ENCODE measurements at regions not wholly inside any gene's neighbourhood (a gene's known extent, or its start where the extent isn't known, plus 50 kb on each side); places are given as distances from the start of the nearest gene placed in this dataset.

DNA sequence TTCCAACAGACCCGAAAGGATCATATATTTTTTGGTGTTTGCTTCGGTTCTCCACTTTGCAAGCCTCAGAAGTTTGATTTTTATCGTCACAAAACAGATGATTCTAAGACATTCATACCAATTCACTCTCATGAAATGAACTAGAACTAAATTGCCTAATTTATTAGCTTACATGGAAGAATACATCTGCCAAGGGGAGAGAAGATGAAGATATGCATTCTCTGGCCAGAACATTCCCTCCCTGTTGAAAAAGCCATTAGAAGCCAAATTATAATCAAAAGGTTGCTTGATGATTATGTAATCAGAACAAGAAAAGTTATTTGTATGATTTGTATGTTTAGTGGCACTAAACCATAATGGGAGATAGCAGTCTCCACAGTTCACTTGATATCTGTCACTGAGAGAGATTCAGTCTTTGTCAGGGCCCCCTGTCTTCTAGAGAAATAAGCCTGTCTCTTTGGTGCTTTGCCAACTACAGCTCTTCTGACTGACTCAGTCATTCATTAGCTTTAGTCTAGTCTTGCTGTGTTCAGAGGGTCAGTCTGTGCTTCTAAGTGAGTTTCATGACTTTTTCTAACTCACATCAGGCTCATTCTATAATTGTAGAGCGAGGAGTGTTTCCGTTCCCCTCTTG is 95.3 kb upstream of the GNAI1 start:
- Histone ChIP-seq H3K4me1 (no peaks in the 10 kb centered on the region), H3K36me3 (no peaks in the 10 kb centered on the region), H3K4me3 (no peak overlapping the region), H3K27me3 (ENCODE audit: low read depth) (no peaks in the 10 kb centered on the region), H3K9me3 (no peaks in the 10 kb centered on the region), H3K27ac (no peak overlapping the region)
- intact Hi-C loops (cut with DNase I) = no loop called here
- no peak for ATAC-seq
- TF ChIP-seq, protein P1, sequence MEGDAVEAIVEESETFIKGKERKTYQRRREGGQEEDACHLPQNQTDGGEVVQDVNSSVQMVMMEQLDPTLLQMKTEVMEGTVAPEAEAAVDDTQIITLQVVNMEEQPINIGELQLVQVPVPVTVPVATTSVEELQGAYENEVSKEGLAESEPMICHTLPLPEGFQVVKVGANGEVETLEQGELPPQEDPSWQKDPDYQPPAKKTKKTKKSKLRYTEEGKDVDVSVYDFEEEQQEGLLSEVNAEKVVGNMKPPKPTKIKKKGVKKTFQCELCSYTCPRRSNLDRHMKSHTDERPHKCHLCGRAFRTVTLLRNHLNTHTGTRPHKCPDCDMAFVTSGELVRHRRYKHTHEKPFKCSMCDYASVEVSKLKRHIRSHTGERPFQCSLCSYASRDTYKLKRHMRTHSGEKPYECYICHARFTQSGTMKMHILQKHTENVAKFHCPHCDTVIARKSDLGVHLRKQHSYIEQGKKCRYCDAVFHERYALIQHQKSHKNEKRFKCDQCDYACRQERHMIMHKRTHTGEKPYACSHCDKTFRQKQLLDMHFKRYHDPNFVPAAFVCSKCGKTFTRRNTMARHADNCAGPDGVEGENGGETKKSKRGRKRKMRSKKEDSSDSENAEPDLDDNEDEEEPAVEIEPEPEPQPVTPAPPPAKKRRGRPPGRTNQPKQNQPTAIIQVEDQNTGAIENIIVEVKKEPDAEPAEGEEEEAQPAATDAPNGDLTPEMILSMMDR (IDR thresholded peaks at IDR 0.05) = no peak
- no peak for DNase-seq

DNA sequence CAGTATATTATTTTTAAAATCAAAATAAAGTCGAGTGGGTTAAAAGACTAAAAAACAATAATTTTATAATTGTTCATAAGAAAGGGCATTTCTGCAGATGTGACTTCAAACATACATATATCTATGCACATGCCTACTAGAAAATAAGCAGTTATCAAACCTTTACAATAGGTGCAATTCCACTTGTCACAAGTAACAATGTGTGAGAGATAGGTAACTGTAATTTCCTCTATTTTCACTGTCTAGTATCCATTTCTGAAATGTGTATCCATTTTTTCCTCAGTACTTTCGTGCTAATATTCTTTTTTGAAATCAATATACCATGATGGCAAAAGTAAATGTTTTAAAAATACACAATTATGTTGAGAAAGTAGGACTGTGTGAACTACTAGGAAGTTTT is 96.9 kb upstream of the GNAI1 start:
- DNase-seq = no peak
- ATAC-seq = no peak
- no peak overlapping the region for H3K4me3 ChIP-seq
- intact Hi-C loops (cut with DNase I) = no loop called here
- H3K27ac ChIP-seq = no peak overlapping the region
- no peaks in the 10 kb centered on the region for H3K4me1 ChIP-seq
- no peaks in the 10 kb centered on the region for H3K27me3 ChIP-seq (ENCODE audit: low read depth)
- no peaks in the 10 kb centered on the region for H3K9me3 ChIP-seq
- TF ChIP-seq, protein P1 (IDR thresholded peaks at IDR 0.05) = no peak
- H3K36me3 ChIP-seq = no peaks in the 10 kb centered on the region

DNA sequence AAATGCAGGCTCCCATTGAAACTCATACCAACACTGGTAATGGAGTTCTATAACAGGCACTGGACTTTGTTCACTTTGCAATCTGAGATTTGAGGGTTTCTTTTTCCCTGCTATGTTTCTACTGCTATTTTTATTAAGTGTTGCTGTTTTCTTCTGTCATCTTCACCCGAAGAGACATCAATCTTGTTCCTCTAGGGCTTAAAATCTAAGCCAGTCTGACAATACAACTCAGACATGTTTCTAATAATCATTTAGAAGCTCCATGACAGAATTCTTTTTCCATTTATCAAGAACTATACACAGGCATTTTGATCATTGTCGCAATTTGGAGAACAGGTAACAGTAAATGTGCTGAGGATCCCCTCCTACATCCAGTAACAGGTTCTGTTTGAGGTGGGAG is 98.5 kb upstream of the GNAI1 start:
- no peak overlapping the region for H3K4me3 ChIP-seq
- DNase-seq (no peak), ATAC-seq (no peak)
- TF ChIP-seq, protein P1 (IDR thresholded peaks at IDR 0.05) = no peak
- H3K4me1 ChIP-seq = no peaks in the 10 kb centered on the region
- H3K27me3 ChIP-seq (ENCODE audit: low read depth) = no peaks in the 10 kb centered on the region
- intact Hi-C loops (cut with DNase I) = no loop called here
- no peaks in the 10 kb centered on the region for H3K9me3 ChIP-seq
- no peak overlapping the region for H3K27ac ChIP-seq
- no peaks in the 10 kb centered on the region for H3K36me3 ChIP-seq

GRCh38 chr7:80028717-80029116 is 105.9 kb upstream of the GNAI1 start:
- H3K9me3 ChIP-seq = no peaks in the 10 kb centered on the region
- intact Hi-C loops (cut with DNase I) = no loop called here
- no peak overlapping the region for H3K27ac ChIP-seq
- ATAC-seq = no peak
- no peaks in the 10 kb centered on the region for H3K4me1 ChIP-seq
- no peak overlapping the region for H3K4me3 ChIP-seq
- no peaks in the 10 kb centered on the region for H3K27me3 ChIP-seq (ENCODE audit: low read depth)
- TF ChIP-seq, protein P1 (IDR thresholded peaks at IDR 0.05) = no peak
- DNase-seq = no peak
- no peaks in the 10 kb centered on the region for H3K36me3 ChIP-seq

- TF ChIP-seq, protein P1 (IDR thresholded peaks at IDR 0.05) = no peak
- DNase-seq (no peak), ATAC-seq (peak in 1 of 2 donors; percentile 47)
- no peak overlapping the region for H3K27ac ChIP-seq
- H3K27me3 ChIP-seq (ENCODE audit: low read depth) = no peaks in the 10 kb centered on the region
- H3K36me3 ChIP-seq = no peaks in the 10 kb centered on the region
- H3K4me1 ChIP-seq = no peaks in the 10 kb centered on the region
- no peak overlapping the region for H3K4me3 ChIP-seq
- intact Hi-C loops (cut with DNase I) = no loop called here
- no peaks in the 10 kb centered on the region for H3K9me3 ChIP-seq
These were observed 106.9 kb upstream of the GNAI1 start for GRCh38 chr7:80027611-80028173.

Measured in lower lobe of right lung (tissue), 2 donors.